Endometrium (tissue), 2 donors: ENCODE measurements at regions not wholly inside any gene's neighbourhood (a gene's known extent, or its start where the extent isn't known, plus 50 kb on each side); places are given as distances from the start of the nearest gene placed in this dataset.

Source experiments
- FAIRE-seq: peaks from 2 replicates; lab custom pipeline; 2012; peaks lifted over from hg19 to GRCh38; lab: Jason Lieb, UNC
- donor health status: control.
- donor health status: control.

DNA sequence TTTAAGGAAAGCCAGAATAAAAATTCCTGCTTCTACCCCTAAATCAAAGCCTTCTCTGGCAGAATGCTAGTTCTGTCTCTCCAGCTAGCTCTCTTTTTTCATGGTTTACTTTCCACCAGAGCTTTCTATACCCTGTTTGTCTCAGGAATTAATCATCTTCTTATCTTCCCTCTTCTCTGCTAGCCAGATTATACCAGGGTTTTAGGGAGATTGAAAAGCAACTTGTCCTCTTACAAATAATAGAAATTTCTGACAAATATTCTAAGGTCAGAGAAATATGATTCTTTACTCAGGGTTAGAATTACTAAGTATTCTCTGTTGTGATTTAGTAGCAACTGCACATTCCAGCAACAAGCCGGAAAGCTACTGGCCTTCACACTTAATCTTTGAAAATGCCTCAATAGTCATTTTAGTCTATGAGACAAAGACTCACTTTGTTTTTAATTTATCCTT, 166.4 kb downstream of the TANC2 start:
- no peak for FAIRE-seq

DNA sequence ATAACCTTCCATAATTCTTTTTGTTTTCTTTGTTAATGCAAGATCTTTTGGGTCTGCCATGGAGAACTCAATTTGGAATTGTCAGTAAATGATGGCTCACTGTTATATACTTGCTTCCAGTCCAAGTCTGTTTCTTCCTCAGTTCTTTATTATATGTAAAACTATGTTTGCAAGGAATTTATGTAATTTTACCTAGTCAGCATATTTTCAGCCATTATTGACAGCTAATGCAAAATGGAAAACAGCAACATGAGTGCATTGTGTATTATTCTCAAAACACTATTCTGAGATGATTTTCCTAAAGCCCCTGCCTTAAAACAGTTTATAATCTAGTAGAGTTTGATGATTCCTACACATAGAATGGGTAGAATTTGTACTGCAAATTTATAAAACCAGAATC, 167.5 kb downstream of the TANC2 start:
- no peak for FAIRE-seq

DNA sequence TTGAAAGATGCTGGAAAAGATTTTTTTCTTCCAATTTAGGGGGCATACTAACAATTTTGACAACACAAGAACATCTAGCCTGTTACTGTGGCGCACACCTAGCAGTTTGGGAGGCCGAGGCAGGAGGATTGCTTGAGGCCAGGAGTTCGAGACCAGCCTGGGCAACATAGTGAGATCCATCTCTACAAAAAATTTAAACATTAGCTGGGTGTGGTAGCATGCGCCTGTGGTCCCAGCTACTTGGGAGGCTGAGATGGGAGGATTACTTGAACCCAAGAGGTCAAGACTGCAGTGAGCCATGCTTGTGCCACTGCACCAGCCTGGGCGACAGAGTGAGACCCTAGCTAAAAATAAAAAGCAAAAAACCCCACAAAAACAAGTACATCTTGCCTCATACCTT, 168.8 kb downstream of the TANC2 start:
- FAIRE-seq = no peak

GRCh38 chr17:63136369-63137012, 170.5 kb downstream of the TANC2 start:
- no peak for FAIRE-seq

GRCh38 chr17:63137163-63137562, 171.1 kb downstream of the TANC2 start:
- FAIRE-seq = no peak

GRCh38 chr17:63138713-63139112, 172.7 kb downstream of the TANC2 start:
- FAIRE-seq = no peak

- FAIRE-seq = no peak
These were observed 173.3 kb downstream of the TANC2 start for GRCh38 chr17:63139356-63139755.

DNA sequence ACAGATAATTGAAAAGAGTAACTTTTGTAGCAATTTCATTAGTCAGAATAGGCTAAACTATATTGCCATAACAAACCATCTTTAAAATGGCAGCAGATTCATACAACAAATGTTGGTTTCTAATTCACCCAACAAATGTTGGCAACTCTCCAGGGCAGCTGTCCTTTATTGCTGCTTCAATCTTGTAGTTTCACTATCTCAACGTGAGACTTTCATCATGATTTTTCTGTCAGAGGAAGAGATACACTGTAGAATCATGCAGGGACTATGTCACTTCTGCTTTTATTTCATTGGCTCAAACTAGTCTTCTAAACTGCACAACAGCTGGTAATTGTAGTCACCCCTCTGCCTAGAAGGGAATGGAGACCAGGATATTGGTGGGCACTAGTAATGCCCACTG, 174.2 kb downstream of the TANC2 start:
- no peak for FAIRE-seq

- FAIRE-seq = no peak
These were observed 176.8 kb downstream of the TANC2 start for GRCh38 chr17:63142836-63143235.

- no peak for FAIRE-seq
These were observed 184.5 kb downstream of the TANC2 start for GRCh38 chr17:63150490-63150889.

GRCh38 chr17:63150994-63151464, 185.0 kb downstream of the TANC2 start:
- FAIRE-seq = no peak

DNA sequence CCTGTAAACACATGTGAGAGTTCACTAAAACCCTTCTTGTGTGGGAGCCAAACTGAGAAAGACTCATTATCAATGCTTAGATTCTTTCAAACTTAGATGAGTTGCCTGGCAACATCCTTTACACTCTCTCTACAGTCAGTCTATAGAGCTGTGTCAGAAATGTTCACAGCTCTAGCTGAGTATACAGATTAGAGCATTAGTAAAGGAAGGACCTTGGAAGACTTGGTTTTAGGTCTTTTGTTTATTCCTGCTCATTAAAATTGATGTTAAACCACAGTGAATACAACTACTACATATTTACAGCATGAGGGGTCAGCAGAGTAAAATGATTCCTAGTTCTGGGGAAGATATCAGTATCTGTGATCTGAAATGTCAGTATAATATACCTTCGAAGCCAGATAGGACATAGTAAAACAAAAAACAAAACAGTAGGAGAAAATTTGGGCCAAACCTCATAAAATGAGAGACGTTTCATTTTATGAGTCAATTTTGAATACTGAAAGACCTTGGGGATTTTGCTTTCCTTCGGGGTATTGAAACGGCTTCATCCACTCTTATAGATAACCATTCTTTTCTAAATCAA, 186.0 kb downstream of the TANC2 start:
- FAIRE-seq = peak; percentile 23

DNA sequence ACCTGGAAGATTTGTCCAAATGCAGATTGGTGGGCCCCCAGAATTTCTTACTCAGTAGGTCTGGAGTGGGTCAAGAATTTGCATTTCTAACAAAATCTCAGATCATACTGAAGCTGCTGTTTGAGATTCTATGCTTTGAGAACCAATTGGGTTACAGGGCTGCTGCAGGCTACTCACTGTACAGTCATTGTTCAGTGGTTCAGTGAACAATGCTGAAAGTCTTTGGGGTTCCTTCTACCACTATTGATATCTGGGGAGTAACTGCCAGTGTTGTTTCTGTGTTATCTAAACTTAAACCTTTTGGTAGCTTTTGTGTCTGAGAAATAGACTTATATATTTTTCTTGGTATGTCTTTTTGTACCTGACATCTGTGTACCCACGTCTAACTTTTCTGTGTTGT, 187.5 kb downstream of the TANC2 start:
- no peak for FAIRE-seq

GRCh38 chr17:63154586-63155244, 188.7 kb downstream of the TANC2 start:
- no peak for FAIRE-seq

- no peak for FAIRE-seq
These were observed 191.0 kb downstream of the TANC2 start for GRCh38 chr17:63156986-63157385.

DNA sequence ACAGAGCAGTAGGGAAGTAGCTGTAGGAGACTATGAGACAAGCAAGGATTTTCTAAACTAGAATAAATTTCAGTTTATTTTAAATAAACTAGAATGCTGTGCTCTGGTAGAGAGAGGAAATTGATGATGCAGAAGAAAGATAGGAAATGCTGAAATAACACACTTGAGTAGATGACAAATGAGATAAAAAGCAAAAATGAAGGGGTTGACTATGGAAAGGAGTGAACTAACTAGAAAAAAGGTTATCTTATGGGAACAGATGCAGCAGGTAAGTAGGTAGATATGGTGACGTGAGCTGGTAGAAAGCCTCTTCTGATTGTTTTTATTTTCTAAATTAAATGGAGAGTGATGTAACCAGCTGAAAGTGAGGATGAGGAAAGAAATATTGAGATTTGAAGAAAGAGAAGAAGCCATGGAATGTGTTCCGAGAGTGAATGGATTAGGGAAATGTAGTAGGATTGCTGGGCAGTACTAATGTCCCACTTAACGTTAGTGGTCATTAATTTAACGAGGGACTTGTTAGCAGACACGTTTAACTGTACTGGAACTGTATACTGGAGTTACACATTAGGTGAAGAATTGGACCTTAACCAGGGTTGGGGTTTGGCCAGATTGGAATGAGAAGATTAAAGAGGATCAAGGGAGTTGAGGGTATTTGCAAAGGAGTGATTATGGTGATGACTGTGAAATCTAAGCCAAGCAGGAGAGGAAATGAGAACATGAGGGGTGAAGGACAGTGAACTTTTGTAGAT, 196.5 kb downstream of the TANC2 start:
- FAIRE-seq = no peak

DNA sequence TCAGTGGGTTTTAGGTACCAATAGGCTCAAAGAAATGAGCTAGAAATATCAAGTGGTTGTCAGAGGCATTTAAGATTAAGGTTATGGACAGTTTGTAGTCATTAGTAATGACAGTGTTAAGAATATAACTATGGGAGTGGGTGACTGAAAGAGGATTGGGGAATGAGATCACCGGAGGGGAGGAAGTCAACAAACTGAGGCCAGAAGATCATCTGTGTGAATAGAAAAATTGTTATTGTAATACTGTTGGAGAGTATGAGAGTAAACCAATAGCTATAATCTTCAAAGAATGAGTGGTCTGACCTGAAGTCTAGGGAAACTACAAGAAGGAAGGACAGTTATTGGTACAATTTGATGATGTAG, 197.1 kb downstream of the TANC2 start:
- no peak for FAIRE-seq

DNA sequence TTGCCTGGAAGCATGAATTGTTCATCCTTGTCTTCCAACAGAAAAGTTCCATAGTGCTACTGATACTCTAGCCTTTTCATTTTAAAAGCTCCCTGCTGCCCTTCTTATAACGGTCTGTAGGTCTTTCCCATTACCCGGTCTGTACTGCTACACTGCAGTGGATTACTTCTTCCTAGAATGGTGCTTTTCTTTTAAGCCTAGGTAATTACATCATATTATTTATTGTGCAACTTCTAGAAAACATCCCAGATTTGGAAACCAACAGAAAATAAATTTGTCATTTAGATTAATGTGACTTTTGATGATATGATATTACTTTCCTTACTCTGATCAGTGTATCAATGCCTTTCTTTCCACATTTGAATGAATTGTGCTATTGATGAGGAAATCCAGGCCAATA, 199.4 kb downstream of the TANC2 start:
- no peak for FAIRE-seq

DNA sequence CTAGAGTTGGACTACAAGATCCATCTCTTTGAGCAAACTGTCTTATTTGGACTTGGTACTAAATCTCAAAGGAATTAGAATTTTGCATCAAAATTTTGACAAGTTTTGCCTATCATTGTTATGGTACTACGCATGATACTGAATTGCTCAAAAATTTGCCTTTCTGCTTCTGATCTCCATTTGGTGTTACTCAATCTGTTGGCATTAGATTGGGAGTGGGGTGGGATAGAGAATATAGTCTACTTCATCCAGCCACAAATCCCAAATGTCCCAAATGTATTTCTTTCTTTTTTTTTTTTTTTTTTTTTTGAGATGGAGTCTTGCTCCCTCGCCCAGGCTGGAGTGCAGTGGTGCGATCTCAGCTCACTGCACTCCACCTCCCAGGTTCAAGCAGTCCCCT, 204.8 kb downstream of the TANC2 start:
- no peak for FAIRE-seq

GRCh38 chr17:63171428-63172393, 205.7 kb downstream of the TANC2 start:
- no peak for FAIRE-seq

GRCh38 chr17:63173450-63173849, 207.4 kb downstream of the TANC2 start:
- FAIRE-seq = no peak

DNA sequence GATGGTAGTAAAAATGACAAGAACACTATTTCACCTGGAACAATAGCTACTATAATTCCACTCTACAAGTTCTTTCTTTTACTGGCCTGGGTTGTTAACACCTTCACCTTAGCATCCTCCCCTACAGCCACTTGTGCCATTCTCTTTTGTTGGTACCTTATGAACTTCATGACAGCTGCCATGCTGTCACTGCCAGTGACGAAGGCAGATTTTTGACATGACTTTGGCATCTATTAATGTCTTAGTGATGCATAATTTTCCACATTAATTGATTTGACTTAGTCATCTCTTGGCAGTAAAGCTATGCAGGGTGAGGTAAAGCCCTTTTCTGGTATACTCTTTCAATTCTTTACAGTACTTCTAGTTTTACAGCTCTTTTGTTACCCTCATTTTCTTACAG, 207.9 kb downstream of the TANC2 start:
- FAIRE-seq = no peak
